DMS53 treated with DMSO at 0.1 percent for 48 hours (cell line): ENCODE measurements at regions not wholly inside any gene's neighbourhood (a gene's known extent, or its start where the extent isn't known, plus 50 kb on each side); places are given as distances from the start of the nearest gene placed in this dataset.
"Not testable (repeated sequence)": the region's sequence is repeated elsewhere in the genome, so short reads cannot be mapped to it uniquely, and the experiment has no call there.

Experiments used
- DNase-seq: peaks from one replicate; lab custom pipeline; 2025; ENCODE audit not compliant: unreplicated experiment; lab: John Stamatoyannopoulos, UW

DNA sequence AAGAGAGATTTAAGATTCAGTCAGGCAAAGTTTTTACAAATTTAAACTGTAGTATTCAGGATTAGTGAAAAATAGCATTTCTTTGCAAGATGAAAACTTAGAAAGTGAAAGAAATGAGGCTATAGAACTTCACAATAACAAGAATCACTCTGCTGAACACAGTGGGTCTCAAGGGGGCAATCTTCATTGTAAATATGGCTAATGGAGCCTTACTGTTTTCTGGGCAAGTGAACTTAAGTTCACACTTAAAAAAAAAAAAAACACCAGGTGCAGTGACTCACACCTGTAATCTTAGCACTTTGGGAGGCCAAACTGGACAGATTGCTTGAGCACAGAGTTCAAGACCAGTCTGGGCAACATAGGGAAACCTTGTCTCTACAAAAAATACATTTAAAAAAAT lies 175.9 kb upstream of the SNX2 start:
- DNase-seq: no peak

- DNase-seq: no peak
These were observed 174.0 kb upstream of the SNX2 start for GRCh38 chr5:122600924-122601323.

DNA sequence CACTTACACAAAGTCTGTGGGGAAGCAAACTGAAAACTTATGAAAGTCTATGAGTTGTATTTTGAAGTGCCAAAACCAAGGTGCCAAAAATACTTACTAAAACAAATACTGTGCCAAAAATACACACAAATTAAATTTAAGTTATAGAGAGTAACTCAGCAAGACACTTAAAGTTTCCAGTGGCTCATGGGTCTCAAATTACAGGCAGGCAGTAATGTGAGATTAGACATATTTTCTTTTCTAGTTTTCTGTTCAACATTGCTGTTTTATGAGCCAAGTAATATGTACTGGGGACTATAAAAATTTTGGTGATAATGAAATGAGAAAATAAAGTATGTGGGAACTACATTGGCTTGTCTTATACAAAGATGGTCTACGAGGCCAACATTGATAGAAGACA lies 172.2 kb upstream of the SNX2 start:
- DNase-seq: no peak

DNA sequence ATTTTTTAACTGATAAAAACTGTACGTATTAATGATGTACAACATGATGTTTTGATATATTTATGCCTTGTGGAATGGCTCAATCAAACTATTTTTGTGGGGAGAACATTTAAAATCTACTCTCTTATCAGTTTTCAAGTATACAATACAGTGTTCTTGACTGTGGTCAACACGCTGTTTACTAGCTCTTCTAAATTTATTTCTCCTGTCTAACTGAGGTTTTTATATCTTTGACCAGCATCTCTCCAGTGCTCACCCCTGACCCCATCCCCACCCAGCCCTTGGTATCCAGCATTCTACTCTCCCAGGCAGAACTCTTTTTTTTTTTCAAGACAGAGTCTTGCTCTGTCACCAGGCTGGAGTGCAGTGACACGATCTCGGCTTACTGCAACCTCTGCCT lies 169.6 kb upstream of the SNX2 start:
- DNase-seq: no peak

- DNase-seq: no peak
These were observed 167.1 kb upstream of the SNX2 start for GRCh38 chr5:122607818-122608217.

DNA sequence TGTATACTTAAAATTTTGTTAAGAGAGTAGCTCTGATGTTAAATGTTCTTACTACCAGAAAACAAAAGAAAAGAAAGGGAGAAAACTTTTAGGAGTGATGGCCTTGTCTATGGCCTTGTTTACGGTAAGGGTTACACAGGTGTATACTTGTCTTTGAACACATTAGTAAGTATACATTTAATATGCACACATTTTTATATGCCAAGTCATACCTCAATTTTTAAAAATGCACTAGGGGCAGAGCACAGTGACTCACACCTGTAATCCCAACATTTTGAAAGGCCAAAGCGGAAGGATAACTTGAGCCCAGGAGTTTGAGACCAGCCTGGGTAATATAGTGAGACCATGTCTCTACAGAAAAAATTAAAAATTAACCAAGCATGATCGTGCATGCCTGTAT lies 166.7 kb upstream of the SNX2 start:
- DNase-seq: no peak

DNA sequence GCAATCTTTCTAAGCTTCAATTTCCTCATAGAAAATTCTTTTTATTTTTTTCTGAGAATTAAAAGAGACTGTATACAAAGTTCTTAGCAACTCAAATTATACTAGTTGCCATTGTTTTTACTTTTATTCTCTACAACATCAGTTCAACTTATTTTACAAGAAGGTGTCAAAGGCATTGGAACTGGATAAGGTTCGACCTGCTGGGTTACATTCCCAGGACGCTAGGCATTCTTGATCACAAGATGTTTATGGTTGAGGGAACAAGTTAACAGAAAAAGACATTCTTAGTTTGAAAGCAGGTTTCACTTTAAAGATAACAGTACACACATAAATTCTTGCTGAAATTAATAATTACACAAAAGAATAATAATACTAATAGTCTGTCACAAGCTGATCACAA lies 163.5 kb upstream of the SNX2 start:
- DNase-seq: no peak

DNA sequence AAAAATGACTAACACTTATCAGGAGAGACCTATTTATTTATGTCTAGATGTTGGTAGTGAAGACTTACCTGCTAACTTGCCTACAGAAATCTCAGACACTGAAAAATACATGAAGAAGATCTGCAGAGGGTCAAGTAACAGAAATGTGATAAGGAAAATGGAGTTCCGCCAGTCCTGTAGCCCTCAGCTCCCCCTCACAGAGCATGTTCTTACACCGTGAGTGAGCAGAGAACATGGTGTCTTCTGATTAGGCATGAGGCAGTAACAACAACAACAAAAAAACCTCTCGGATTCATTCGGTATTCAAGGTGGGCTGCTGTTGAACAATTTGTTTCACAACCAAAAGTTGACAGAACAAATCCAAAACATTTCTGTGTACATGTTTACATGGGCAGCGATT lies 162.0 kb upstream of the SNX2 start:
- DNase-seq: no peak

DNA sequence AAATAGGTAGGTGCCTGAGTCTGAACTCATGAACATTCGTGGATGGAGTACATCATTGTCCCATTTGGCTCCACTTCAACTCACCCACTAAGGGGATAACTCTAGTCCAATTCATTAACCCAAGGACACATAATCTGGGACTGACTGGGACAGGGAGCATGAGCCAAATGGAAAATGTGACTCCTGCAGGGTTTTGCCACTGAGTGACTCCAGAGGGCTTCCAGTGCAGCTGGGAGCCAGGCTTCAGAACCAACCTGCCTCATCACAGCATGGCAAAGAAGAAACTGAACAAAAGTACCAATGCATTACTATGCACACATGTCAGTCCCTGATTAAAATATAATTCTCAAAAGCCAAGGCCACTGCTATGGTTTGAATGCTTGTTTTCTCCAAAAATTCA lies 159.7 kb upstream of the SNX2 start:
- no peak for DNase-seq

DNA sequence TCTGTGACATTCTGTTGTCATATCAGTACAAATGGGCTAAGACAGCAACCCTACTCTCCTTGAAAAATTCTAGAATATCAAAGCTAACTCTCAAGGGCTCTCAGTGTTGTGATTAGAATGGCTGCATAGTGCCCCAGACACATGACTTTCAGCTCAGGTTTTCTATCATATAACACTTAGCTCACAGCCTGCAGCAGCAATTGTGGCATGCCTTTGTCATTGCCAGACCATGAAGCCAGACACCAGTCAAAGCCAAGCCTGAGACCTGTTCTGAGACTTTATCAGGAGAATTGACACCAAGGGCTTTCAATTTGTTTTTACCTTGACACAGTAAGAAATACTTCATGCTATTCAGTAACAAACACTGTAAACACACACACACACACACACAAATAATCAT lies 159.0 kb upstream of the SNX2 start:
- DNase-seq: no peak

DNA sequence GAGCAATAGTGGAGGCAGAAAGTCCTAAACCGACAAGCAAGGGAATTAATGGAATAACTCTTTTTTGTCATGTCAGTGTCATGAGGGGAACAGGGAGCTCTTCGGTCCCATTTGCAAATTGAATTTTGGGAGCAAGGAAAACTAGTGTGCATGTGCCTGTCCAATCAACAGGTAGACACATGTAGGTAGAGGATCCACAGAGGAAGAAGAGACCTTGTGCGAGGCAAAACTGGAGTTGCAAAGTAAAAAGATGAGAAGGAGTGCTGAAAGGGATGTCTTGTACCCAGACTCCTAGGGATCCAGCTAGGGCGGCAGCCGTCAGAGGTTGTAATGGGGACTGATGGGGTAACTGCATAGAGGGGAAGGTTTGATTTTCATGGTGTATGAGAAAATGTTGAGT lies 156.8 kb upstream of the SNX2 start:
- DNase-seq: not testable (repeated sequence)

- DNase-seq: not testable (repeated sequence)
These were observed 154.1 kb upstream of the SNX2 start for GRCh38 chr5:122620768-122621167.

- not testable (repeated sequence) for DNase-seq
These were observed 146.2 kb upstream of the SNX2 start for GRCh38 chr5:122628714-122629113.

DNA sequence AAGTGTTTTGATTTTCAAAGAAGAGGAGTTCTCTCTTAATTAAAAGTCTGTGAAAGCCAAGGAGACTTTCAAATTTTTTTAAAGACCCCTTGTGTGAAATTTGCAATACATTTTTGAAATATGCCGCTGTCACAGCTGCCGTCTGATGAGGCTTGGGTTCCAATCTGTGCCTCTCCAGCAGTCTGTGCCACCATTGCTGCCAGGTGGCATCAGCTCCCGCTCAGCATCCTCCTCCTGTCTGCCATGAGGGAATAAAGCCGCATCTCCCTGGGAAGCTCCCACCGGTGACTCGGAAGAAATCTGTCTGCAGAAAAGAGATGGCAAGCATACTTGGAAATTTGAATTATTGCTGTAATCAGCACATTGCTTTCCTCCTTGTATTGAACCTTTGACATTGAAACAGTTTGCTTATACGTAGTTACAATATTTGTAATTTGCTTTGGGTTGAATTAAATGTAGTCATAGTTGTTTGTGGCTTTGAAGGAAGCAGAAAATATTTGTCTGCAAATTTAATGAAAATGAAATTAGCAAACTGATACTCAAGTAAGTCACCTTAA lies 145.7 kb upstream of the SNX2 start:
- no peak for DNase-seq

DNA sequence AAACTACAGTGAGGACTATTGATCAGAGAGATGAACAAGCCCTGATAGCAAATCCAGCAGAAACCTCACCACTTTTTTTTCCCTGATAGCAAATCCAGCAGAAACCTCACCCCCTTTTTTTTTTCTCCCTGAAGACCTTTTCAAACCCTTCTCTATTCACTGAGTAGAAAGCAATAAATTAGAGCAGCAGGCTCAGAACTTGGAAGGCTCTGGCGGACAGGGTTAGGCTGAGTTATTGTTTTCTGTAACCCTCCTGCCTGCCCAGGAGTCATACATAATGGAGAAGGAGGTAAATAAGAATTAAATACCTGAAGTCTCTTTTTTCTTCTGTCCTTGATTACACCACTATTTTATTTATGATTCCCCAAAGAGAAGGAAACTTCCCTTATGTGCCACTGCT lies 136.3 kb upstream of the SNX2 start:
- no peak for DNase-seq

DNA sequence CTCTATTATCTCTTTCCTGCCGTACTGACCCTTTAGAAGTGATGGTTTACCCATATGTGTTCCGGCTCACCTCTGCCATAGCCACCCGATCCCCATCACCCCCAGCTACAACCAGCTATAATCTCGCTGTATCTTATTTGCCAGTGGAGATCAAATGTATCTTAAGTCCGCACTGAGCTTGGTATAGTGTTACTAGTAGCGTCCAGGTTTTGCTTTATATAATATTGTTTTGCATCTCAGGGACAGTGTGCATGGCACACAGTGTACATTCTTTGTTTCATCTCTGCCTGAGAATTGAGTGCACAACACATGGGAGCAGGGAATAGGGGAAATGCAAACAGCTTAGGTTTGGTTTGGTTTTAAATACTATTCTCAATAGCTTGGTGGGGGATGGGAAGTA lies 135.8 kb upstream of the SNX2 start:
- DNase-seq: no peak

- DNase-seq: no peak
These were observed 135.0 kb upstream of the SNX2 start for GRCh38 chr5:122639864-122640263.

- DNase-seq: no peak
These were observed 125.8 kb upstream of the SNX2 start for GRCh38 chr5:122649080-122649479.

GRCh38 chr5:122653087-122654017 lies 121.5 kb upstream of the SNX2 start:
- no peak for DNase-seq

- no peak for DNase-seq
These were observed 118.7 kb upstream of the SNX2 start for GRCh38 chr5:122656160-122656559.

GRCh38 chr5:122656577-122656976 lies 118.3 kb upstream of the SNX2 start:
- no peak for DNase-seq

DNA sequence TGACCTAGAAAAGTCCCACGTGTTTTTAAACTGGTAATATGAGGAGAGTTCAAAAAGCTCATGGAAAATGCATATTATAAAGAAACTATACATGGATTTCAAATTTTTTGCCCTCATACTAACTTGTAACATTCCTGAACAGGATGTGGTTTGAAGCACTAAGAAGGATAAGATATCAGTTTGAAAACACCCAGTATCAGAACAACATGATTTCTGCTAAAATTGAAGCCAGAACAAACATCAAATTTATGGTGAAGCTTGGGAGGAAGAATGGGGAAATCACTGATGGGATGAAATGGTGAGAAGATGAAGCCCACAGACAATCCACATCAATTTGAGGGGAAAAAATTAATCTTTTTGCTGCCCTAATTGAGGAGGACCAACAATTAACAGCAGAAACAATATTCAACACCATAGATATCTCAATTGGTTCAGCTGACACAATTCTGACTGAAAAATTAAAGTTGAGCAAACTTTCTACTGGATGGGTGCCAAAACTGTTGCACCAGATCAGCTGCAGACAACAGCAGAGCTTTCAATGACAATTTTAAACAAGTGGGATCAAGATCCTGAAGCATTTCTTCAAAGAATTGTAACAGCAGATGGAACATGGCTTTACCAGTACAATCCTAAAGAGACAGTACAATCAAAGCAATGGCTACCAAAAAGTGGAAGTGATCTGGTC lies 113.2 kb upstream of the SNX2 start:
- DNase-seq: no peak
